Hematopoietic multipotent progenitor cell treated with erythropoietin and hydrocortisone succinate and interleukin-3 and kit ligand, for 6 days (in vitro differentiated cells): ENCODE measurements at regions not wholly inside any gene's neighbourhood (a gene's known extent, or its start where the extent isn't known, plus 50 kb on each side); places are given as distances from the start of the nearest gene placed in this dataset.

Experiments
- DNase-seq: peaks from one replicate; pipeline ENCODE4 v3.0.0-alpha.2; 2015

GRCh38 chr22:23000657-23001347, 69.5 kb upstream of the GNAZ start:
- no peak for DNase-seq

- no peak for DNase-seq
Measured at GRCh38 chr22:23001463-23001862, 68.9 kb upstream of the GNAZ start.

- DNase-seq: no peak
Measured at GRCh38 chr22:23002612-23003180, 67.6 kb upstream of the GNAZ start.

- no peak for DNase-seq
Measured at GRCh38 chr22:23007823-23008222, 62.5 kb upstream of the GNAZ start.

GRCh38 chr22:23008896-23009295, 61.4 kb upstream of the GNAZ start:
- no peak for DNase-seq
